ENCODE measurements at regions not wholly inside any gene's neighbourhood (a gene's known extent, or its start where the extent isn't known, plus 50 kb on each side); places are given as distances from the start of the nearest gene placed in this dataset.

- Histone ChIP-seq H3K9me3 (no peaks in the 10 kb centered on the region), H3K36me3 (no peaks in the 10 kb centered on the region), H3K4me3 (no peak overlapping the region)
Observed at GRCh38 chr5:148768806-148769415, 57.5 kb upstream of the ADRB2 start.

GRCh38 chr5:148769941-148770340 lies 56.5 kb upstream of the ADRB2 start:
- no peaks in the 10 kb centered on the region for H3K36me3 ChIP-seq
- no peak for DNase-seq
- no peaks in the 10 kb centered on the region for H3K27me3 ChIP-seq
- H3K4me3 ChIP-seq: no peak overlapping the region
- H3K9me3 ChIP-seq: no peaks in the 10 kb centered on the region

More at GRCh38 chr5:148768806-148769415, 57.5 kb upstream of the ADRB2 start:
- H3K27me3 ChIP-seq: no peaks in the 10 kb centered on the region
- DNase-seq: no peak

- H3K27me3 ChIP-seq: no peaks in the 10 kb centered on the region
- no peak overlapping the region for H3K4me3 ChIP-seq
- no peak for DNase-seq
Observed at GRCh38 chr5:148774313-148774712, 52.1 kb upstream of the ADRB2 start.

GRCh38 chr5:148776261-148776660 lies 50.1 kb upstream of the ADRB2 start:
- no peak overlapping the region for H3K4me3 ChIP-seq
- no peaks in the 10 kb centered on the region for H3K27me3 ChIP-seq
- DNase-seq: no peak
- no peaks in the 10 kb centered on the region for H3K36me3 ChIP-seq
- no peaks in the 10 kb centered on the region for H3K9me3 ChIP-seq

More at GRCh38 chr5:148774313-148774712, 52.1 kb upstream of the ADRB2 start:
- H3K9me3 ChIP-seq: no peaks in the 10 kb centered on the region
- H3K36me3 ChIP-seq: no peaks in the 10 kb centered on the region

Data from MG63 (cell line).